ENCODE measurements at regions not wholly inside any gene's neighbourhood (a gene's known extent, or its start where the extent isn't known, plus 50 kb on each side); places are given as distances from the start of the nearest gene placed in this dataset.

- TF ChIP-seq CTCF (IDR thresholded peaks at IDR 0.05), result no peak
- no peak for TF ChIP-seq POLR2A (IDR thresholded peaks at IDR 0.05)
- Histone ChIP-seq H3K9me3 (no peaks in the 10 kb centered on the region), H3K4me1 (peaks cover 0 to 6% (median 0%) of the 10 kb centered on the region in 4 donors), H3K27me3 (no peaks in the 10 kb centered on the region), H3K36me3 (no peaks in the 10 kb centered on the region), H3K4me3 (no peak overlapping the region), H3K27ac (peak overlapping the region in 1 of 4 donors; percentile 3)
- no peak for DNase-seq
Measured at GRCh38 chr21:35925497-35925896, 134.8 kb downstream of the SETD4 start.

GRCh38 chr21:35924714-35925301, 135.5 kb downstream of the SETD4 start:
- Histone ChIP-seq H3K4me3 (no peak overlapping the region), H3K27ac (peak overlapping the region in 2 of 4 donors; percentile 3 to 12), H3K4me1 (peaks cover 0 to 6% (median 0%) of the 10 kb centered on the region in 4 donors), H3K9me3 (no peaks in the 10 kb centered on the region), H3K36me3 (no peaks in the 10 kb centered on the region), H3K27me3 (no peaks in the 10 kb centered on the region)
- TF ChIP-seq POLR2A (IDR thresholded peaks at IDR 0.05) (no peak), CTCF (IDR thresholded peaks at IDR 0.05) (no peak)
- no peak for DNase-seq

- TF ChIP-seq CTCF (IDR thresholded peaks at IDR 0.05) (no peak), POLR2A (IDR thresholded peaks at IDR 0.05) (no peak)
- Histone ChIP-seq H3K27me3 (no peaks in the 10 kb centered on the region), H3K36me3 (no peaks in the 10 kb centered on the region), H3K4me1 (peaks cover 0 to 6% (median 0%) of the 10 kb centered on the region in 4 donors), H3K27ac (no peak overlapping the region), H3K4me3 (no peak overlapping the region), H3K9me3 (no peaks in the 10 kb centered on the region)
- DNase-seq, result no peak
Measured at GRCh38 chr21:35923971-35924370, 136.4 kb downstream of the SETD4 start.

- Histone ChIP-seq H3K4me1 (peaks cover 0 to 6% (median 0%) of the 10 kb centered on the region in 4 donors), H3K4me3 (no peak overlapping the region), H3K36me3 (no peaks in the 10 kb centered on the region), H3K9me3 (no peaks in the 10 kb centered on the region), H3K27me3 (no peaks in the 10 kb centered on the region), H3K27ac (no peak overlapping the region)
- DNase-seq, result no peak
- TF ChIP-seq POLR2A (IDR thresholded peaks at IDR 0.05) (no peak), CTCF (IDR thresholded peaks at IDR 0.05) (no peak)
Measured at GRCh38 chr21:35922618-35923017, 137.7 kb downstream of the SETD4 start.

- no peak overlapping the region for H3K4me3 ChIP-seq
- no peaks in the 10 kb centered on the region for H3K27me3 ChIP-seq
- no peak for TF ChIP-seq POLR2A (IDR thresholded peaks at IDR 0.05)
- no peak for TF ChIP-seq CTCF (IDR thresholded peaks at IDR 0.05)
- DNase-seq, result no peak
- H3K4me1 ChIP-seq, result peaks cover 0 to 6% (median 0%) of the 10 kb centered on the region in 4 donors
- H3K27ac ChIP-seq, result no peak overlapping the region
- H3K9me3 ChIP-seq, result no peaks in the 10 kb centered on the region
- H3K36me3 ChIP-seq, result no peaks in the 10 kb centered on the region
Measured at GRCh38 chr21:35921471-35921870, 138.9 kb downstream of the SETD4 start.

- no peak for DNase-seq
- H3K4me1 ChIP-seq, result peaks cover 0 to 6% (median 0%) of the 10 kb centered on the region in 4 donors
- H3K27ac ChIP-seq, result no peak overlapping the region
- H3K4me3 ChIP-seq, result no peak overlapping the region
- no peaks in the 10 kb centered on the region for H3K36me3 ChIP-seq
- no peak for TF ChIP-seq POLR2A (IDR thresholded peaks at IDR 0.05)
- no peak for TF ChIP-seq CTCF (IDR thresholded peaks at IDR 0.05)
- no peaks in the 10 kb centered on the region for H3K9me3 ChIP-seq
- no peaks in the 10 kb centered on the region for H3K27me3 ChIP-seq
Measured at GRCh38 chr21:35920436-35920835, 139.9 kb downstream of the SETD4 start.
